ENCODE measurements at regions not wholly inside any gene's neighbourhood (a gene's known extent, or its start where the extent isn't known, plus 50 kb on each side); places are given as distances from the start of the nearest gene placed in this dataset.

DNA sequence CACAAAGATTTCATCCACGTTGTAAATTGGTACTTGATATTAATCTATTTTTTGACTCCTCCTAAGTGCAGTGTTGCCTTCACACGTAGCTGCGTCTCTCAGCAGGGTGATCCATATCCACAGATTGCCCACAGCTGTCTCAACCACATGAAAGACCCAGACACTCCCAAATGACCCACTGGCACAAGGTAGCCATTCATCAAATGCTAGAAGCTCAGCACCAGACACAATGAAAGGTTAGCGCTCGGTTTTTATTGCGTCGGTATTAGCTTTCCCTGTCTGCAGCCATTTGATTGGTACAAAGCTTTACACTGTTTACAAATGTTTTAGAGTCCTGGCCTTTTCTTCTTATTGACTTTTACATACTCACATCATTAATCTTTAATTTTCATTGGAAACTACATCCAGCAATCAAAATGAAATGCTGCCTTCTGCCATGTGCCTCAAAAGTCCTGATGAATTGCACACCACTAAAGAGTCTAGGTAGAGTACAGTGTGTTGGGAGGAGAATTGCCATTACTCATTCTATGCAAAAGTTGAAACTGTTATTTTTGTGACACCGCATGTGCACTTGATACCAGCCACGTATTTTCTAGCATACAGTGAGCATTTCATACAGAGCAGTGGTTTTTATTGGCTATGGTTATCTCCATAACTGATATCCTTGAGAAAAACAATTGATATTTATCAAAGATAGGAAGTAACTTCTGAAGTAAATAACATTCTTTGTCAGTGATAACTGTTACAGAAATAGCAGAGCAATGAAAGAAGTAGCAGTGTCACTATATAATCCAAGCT lies 127.3 kb upstream of the NUDT7 start:
- H3K9me3 ChIP-seq: no peaks in the 10 kb centered on the region
- no peak overlapping the region for H3K27ac ChIP-seq
- H3K27me3 ChIP-seq: no peaks in the 10 kb centered on the region
- H3K4me1 ChIP-seq: no peaks in the 10 kb centered on the region
- no peak for DNase-seq
- TF ChIP-seq, protein P1, sequence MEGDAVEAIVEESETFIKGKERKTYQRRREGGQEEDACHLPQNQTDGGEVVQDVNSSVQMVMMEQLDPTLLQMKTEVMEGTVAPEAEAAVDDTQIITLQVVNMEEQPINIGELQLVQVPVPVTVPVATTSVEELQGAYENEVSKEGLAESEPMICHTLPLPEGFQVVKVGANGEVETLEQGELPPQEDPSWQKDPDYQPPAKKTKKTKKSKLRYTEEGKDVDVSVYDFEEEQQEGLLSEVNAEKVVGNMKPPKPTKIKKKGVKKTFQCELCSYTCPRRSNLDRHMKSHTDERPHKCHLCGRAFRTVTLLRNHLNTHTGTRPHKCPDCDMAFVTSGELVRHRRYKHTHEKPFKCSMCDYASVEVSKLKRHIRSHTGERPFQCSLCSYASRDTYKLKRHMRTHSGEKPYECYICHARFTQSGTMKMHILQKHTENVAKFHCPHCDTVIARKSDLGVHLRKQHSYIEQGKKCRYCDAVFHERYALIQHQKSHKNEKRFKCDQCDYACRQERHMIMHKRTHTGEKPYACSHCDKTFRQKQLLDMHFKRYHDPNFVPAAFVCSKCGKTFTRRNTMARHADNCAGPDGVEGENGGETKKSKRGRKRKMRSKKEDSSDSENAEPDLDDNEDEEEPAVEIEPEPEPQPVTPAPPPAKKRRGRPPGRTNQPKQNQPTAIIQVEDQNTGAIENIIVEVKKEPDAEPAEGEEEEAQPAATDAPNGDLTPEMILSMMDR (IDR thresholded peaks at IDR 0.05): no peak
- TF ChIP-seq POLR2A (IDR thresholded peaks at IDR 0.05): no peak
- H3K4me3 ChIP-seq: no peak overlapping the region
- no peaks in the 10 kb centered on the region for H3K36me3 ChIP-seq

DNA sequence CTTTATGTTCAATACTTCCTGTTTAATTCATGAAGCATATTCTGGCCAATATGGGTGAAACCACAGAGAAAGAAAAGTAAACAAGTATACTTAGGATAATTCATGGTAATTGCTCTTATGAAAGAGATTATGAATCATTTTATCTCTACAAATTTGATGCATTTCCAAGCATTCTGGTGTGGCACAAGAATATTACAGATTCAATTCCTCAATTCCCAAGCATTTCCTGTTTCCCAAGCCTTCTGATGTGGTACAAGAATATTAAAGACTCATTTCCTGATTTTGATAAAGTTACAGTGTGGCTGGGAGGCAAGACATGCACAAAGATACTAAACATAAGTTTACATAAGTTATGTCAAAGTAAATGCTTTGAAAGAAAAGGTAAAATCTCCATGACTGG lies 126.1 kb upstream of the NUDT7 start:
- H3K27me3 ChIP-seq: no peaks in the 10 kb centered on the region
- no peak overlapping the region for H3K27ac ChIP-seq
- TF ChIP-seq POLR2A (IDR thresholded peaks at IDR 0.05): no peak
- TF ChIP-seq, protein P1 (IDR thresholded peaks at IDR 0.05): no peak
- no peak overlapping the region for H3K4me3 ChIP-seq
- no peaks in the 10 kb centered on the region for H3K9me3 ChIP-seq
- DNase-seq: no peak
- H3K4me1 ChIP-seq: no peaks in the 10 kb centered on the region
- no peaks in the 10 kb centered on the region for H3K36me3 ChIP-seq

DNA sequence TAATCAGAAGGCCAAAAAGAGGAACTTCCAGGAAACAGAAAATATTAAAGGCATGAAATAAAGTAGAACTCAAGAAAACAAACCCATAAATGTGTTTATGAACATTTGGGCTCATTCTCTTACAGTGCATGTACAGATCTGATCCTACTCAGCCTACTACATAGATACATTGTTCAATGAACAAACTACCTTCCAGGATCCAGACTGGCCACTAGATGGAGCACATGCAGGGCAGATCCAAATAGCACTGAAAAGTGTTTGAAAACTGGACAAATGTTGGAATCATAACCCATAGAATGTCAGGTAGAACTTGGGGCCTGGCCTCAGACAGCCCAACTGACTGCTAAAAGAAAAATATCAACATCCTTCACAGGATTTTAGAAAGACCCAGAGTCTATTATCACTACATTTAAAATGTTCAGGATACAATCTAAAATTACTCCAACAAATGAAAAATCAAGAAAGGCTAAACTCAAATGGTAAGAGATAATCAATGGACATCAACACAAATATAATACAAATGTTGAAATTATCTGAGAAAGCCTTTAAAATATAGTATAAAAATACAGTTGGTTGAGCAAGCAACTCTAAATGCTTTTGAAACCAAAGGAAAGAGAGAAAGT lies 122.4 kb upstream of the NUDT7 start:
- no peak overlapping the region for H3K27ac ChIP-seq
- TF ChIP-seq, protein P1 (IDR thresholded peaks at IDR 0.05): peak in 4 of 6 experiments; percentile 44 to 49 (median 49)
- TF ChIP-seq POLR2A (IDR thresholded peaks at IDR 0.05): no peak
- H3K27me3 ChIP-seq: no peaks in the 10 kb centered on the region
- H3K4me3 ChIP-seq: no peak overlapping the region
- no peaks in the 10 kb centered on the region for H3K9me3 ChIP-seq
- H3K36me3 ChIP-seq: no peaks in the 10 kb centered on the region
- H3K4me1 ChIP-seq: no peaks in the 10 kb centered on the region
- DNase-seq: peak in 1 of 3 donors; percentile 52

DNA sequence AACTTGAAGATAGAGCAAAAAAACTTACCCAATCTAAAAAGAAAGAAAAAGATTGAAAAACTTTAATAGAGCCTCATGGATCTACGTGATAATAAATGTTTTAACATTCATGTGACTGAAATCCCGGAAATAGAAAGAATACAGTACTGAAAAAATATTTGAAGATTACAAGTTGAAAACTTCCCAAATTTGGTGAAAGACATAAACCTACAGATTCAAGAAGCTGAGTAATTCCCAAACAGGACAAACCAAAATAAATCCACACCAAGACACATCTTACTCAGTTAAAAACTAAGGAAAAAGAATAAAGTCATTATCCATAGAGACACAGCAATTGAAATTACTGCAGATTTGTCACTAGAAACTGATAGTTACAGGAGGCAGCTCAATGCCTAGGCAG lies 121.8 kb upstream of the NUDT7 start:
- TF ChIP-seq, protein P1 (IDR thresholded peaks at IDR 0.05): no peak
- no peak for TF ChIP-seq POLR2A (IDR thresholded peaks at IDR 0.05)
- Histone ChIP-seq H3K27ac (no peak overlapping the region), H3K36me3 (no peaks in the 10 kb centered on the region), H3K9me3 (no peaks in the 10 kb centered on the region), H3K4me3 (no peak overlapping the region), H3K4me1 (no peaks in the 10 kb centered on the region), H3K27me3 (no peaks in the 10 kb centered on the region)
- DNase-seq: no peak

DNA sequence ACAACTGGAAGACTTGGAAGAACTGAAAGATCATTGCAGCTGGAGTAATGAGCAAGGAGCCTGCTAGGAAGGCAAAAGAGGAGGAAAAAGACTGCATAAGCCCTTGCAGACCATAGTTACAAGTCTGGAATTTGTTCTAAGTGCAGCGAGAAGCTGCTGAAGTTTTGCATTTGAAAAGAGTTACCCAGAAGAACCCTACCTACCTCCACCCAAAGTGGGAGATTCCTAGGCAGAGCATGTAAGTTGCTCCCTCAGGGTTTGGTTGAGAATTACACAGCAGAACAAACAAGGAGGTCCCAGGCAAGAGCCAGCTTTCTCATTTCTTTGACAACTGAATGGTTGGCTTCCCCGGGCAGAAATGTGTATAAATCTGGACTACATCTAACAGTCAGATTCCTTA lies 118.7 kb upstream of the NUDT7 start:
- Histone ChIP-seq H3K27ac (no peak overlapping the region), H3K4me3 (no peak overlapping the region), H3K27me3 (no peaks in the 10 kb centered on the region), H3K9me3 (no peaks in the 10 kb centered on the region), H3K36me3 (no peaks in the 10 kb centered on the region), H3K4me1 (no peaks in the 10 kb centered on the region)
- no peak for TF ChIP-seq POLR2A (IDR thresholded peaks at IDR 0.05)
- TF ChIP-seq, protein P1 (IDR thresholded peaks at IDR 0.05): no peak
- no peak for DNase-seq

Measured in Peyer's patch (tissue), 4 donors.